Endometrial microvascular endothelial cells (primary cell): ENCODE measurements at regions not wholly inside any gene's neighbourhood (a gene's known extent, or its start where the extent isn't known, plus 50 kb on each side); places are given as distances from the start of the nearest gene placed in this dataset.

Experiments used
- in situ Hi-C: cut with HindIII; loops from 2 replicates; pipeline ENCODE4 v1.10.0; 2017; ENCODE audit warnings: low sequenced_read_pairs, low pct_unique_long_range_greater_than_20kb; ENCODE audit errors: inconsistent ontology term

- in situ Hi-C loops, result no loop called here
These were observed 214.9 kb downstream of the TMEM167A start for GRCh38 chr5:82862261-82862660.

- in situ Hi-C loops, result no loop called here
These were observed 215.5 kb downstream of the TMEM167A start for GRCh38 chr5:82861701-82862100.

- in situ Hi-C loops, result no loop called here
These were observed 217.6 kb downstream of the TMEM167A start for GRCh38 chr5:82859451-82860140.

- in situ Hi-C loops, result no loop called here
These were observed 218.8 kb downstream of the TMEM167A start for GRCh38 chr5:82858151-82859025.

- in situ Hi-C loops, result no loop called here
These were observed 221.2 kb downstream of the TMEM167A start for GRCh38 chr5:82855893-82856550.

GRCh38 chr5:82854956-82855355 lies 222.2 kb downstream of the TMEM167A start:
- in situ Hi-C loops, result no loop called here

- in situ Hi-C loops, result no loop called here
These were observed 225.7 kb downstream of the TMEM167A start for GRCh38 chr5:82851471-82851870.

GRCh38 chr5:82850393-82850792 lies 226.8 kb downstream of the TMEM167A start:
- in situ Hi-C loops, result no loop called here

GRCh38 chr5:82849885-82850284 lies 227.3 kb downstream of the TMEM167A start:
- in situ Hi-C loops, result no loop called here

GRCh38 chr5:82847562-82847961 lies 229.6 kb downstream of the TMEM167A start:
- in situ Hi-C loops, result no loop called here

- in situ Hi-C loops, result no loop called here
These were observed 237.3 kb downstream of the TMEM167A start for GRCh38 chr5:82839881-82840280.

- in situ Hi-C loops, result no loop called here
These were observed 241.7 kb downstream of the TMEM167A start for GRCh38 chr5:82835488-82835887.

- in situ Hi-C loops, result no loop called here
These were observed 243.0 kb downstream of the TMEM167A start for GRCh38 chr5:82834151-82834550.

GRCh38 chr5:82833277-82833676 lies 243.9 kb downstream of the TMEM167A start:
- in situ Hi-C loops, result no loop called here

GRCh38 chr5:82832445-82832844 lies 244.7 kb downstream of the TMEM167A start:
- in situ Hi-C loops, result no loop called here

GRCh38 chr5:82828211-82828610 lies 249.0 kb downstream of the TMEM167A start:
- in situ Hi-C loops, result no loop called here

- in situ Hi-C loops, result no loop called here
These were observed 249.5 kb downstream of the TMEM167A start for GRCh38 chr5:82827651-82828050.

GRCh38 chr5:82822634-82822927 lies 254.6 kb downstream of the TMEM167A start:
- in situ Hi-C loops, result no loop called here

- in situ Hi-C loops, result no loop called here
These were observed 255.2 kb downstream of the TMEM167A start for GRCh38 chr5:82821846-82822633.
